GM06990 (cell line): ENCODE measurements at regions not wholly inside any gene's neighbourhood (a gene's known extent, or its start where the extent isn't known, plus 50 kb on each side); places are given as distances from the start of the nearest gene placed in this dataset.

Experiments
- DNase-seq: peaks from one replicate; pipeline ENCODE4 v3.0.0-alpha.2; 2011; ENCODE audit not compliant: insufficient read length; ENCODE audit errors: extremely low read depth
- H3K27me3 ChIP-seq: replicated peaks from 2 replicates; pipeline ENCODE4 v1.6.0; 2011; ENCODE audit warnings: low read length; ENCODE audit not compliant: control insufficient read depth, insufficient read depth
- H3K36me3 ChIP-seq: 2 replicates; pipeline ENCODE4 v1.5.1; 2011; ENCODE audit warnings: low read length; ENCODE audit not compliant: control insufficient read depth, insufficient read depth
- H3K4me3 ChIP-seq: replicated peaks from 2 replicates; pipeline ENCODE4 v1.5.1; 2011; ENCODE audit warnings: low read depth, mild to moderate bottlenecking, control low read depth, low read length
- TF ChIP-seq, protein P1 (sequence below): IDR thresholded peaks from 2 replicates; pipeline ENCODE4 v1.5.1; 2011; ENCODE audit warnings: low read length, control low read depth, mild to moderate bottlenecking, inconsistent platforms; ENCODE audit not compliant: insufficient read depth, poor library complexity, severe bottlenecking

DNA sequence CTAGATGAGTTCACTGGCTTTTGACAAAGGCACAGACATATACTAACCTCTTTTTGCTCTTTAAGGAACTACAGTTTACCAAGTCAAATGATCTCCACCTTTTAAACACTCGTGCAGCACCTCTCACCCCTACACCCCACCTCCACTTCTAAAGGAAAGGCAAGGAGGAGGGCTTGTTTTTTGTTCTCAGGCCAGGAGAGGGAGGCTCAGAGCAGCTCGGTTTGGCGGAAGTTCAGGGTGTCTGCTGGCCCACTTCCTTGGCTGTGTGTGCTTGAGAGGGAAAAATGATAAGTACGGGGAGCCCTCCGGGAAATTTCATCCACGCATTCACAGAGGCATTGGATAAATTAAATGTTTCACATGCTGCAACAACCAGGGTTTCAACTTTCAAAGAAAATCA, 667.9 kb downstream of the BCL11A start:
- no peaks in the 10 kb centered on the region for H3K36me3 ChIP-seq
- TF ChIP-seq, protein P1, sequence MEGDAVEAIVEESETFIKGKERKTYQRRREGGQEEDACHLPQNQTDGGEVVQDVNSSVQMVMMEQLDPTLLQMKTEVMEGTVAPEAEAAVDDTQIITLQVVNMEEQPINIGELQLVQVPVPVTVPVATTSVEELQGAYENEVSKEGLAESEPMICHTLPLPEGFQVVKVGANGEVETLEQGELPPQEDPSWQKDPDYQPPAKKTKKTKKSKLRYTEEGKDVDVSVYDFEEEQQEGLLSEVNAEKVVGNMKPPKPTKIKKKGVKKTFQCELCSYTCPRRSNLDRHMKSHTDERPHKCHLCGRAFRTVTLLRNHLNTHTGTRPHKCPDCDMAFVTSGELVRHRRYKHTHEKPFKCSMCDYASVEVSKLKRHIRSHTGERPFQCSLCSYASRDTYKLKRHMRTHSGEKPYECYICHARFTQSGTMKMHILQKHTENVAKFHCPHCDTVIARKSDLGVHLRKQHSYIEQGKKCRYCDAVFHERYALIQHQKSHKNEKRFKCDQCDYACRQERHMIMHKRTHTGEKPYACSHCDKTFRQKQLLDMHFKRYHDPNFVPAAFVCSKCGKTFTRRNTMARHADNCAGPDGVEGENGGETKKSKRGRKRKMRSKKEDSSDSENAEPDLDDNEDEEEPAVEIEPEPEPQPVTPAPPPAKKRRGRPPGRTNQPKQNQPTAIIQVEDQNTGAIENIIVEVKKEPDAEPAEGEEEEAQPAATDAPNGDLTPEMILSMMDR = no peak
- no peaks in the 10 kb centered on the region for H3K27me3 ChIP-seq
- no peak overlapping the region for H3K4me3 ChIP-seq
- no peak for DNase-seq

DNA sequence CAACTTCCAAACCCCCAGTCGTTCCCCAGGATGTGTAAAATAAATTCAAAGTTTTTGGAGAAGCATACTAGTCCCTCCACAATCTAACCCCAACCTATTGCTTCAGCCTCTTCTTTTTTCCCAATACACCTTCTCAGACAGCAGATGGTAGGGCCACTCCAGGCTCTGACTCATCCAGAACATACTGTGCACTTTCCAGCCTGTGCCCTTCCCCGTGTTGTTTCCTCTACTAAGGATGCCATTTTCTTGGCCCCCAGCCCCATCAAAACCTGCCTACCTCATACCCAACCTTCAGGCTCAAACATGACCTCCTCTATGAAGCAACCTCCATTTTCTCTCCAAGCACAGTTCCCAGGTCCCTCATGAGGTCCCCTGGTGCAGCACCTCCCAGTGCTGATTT, 669.3 kb downstream of the BCL11A start:
- no peaks in the 10 kb centered on the region for H3K36me3 ChIP-seq
- no peaks in the 10 kb centered on the region for H3K27me3 ChIP-seq
- no peak overlapping the region for H3K4me3 ChIP-seq
- TF ChIP-seq, protein P1 = no peak
- no peak for DNase-seq

DNA sequence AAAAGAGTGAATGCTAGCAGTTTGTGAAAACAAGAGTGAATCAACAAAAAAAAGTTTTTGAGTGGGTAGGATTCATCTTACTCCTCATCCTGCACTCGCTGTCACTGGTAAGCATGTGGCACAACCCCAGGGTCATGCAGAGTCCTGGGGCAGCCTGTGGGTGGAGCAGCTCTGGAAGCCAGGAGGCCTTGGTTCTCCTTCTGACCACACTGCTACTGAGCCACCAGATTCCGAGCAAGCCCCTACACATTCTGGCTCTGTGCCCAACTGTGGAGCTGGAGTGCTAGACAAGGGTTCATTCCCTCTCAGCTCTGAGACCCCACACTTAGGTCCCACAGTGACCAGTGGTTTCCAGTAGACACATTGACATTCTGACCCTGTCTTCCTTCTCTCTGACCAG, 670.6 kb downstream of the BCL11A start:
- Histone ChIP-seq H3K4me3 (no peak overlapping the region), H3K27me3 (no peaks in the 10 kb centered on the region), H3K36me3 (no peaks in the 10 kb centered on the region)
- TF ChIP-seq, protein P1 = no peak
- no peak for DNase-seq

DNA sequence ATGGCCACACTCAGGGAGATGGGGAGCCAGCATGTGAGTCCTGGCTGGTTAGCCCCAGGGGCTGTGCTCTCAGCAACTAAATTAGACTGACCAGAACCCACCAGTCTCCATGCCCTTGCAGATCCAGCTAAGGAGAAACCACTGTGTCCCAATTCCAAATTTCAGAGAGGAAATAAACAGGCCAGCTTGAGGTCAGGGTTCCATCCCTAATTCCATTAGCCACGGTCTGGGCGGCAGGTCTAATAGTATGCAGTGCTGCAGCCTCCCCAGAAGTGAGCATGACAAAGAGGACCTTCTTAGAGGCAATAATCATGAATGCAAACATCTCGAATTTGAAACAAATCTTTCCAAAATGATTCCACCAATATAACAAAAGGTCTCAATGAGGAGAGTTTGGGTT, 671.2 kb downstream of the BCL11A start:
- TF ChIP-seq, protein P1 = no peak
- no peak for DNase-seq
- Histone ChIP-seq H3K4me3 (no peak overlapping the region), H3K36me3 (no peaks in the 10 kb centered on the region), H3K27me3 (no peaks in the 10 kb centered on the region)

DNA sequence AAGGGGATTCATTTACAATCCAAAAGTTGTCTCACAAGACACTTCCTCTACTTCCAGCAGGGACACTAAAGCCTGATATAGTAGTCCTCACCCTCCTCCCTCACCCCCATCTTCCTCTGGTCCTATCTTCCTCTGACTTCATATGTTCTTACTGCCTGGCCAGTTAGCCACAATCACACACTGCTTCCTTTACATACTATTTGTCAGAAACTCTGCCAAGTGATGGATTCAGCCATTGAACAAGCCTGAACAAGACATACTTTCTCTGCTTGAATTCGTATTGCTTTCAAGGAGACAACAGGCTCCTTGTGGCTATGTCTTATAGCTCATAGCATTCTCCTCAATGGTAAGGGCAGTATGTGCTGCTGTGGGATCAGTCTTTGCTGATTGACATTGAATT, 672.2 kb downstream of the BCL11A start:
- TF ChIP-seq, protein P1 = no peak
- Histone ChIP-seq H3K27me3 (no peaks in the 10 kb centered on the region; the same call in 1 of the 2 replicates), H3K36me3 (no peaks in the 10 kb centered on the region), H3K4me3 (no peak overlapping the region)
- no peak for DNase-seq

DNA sequence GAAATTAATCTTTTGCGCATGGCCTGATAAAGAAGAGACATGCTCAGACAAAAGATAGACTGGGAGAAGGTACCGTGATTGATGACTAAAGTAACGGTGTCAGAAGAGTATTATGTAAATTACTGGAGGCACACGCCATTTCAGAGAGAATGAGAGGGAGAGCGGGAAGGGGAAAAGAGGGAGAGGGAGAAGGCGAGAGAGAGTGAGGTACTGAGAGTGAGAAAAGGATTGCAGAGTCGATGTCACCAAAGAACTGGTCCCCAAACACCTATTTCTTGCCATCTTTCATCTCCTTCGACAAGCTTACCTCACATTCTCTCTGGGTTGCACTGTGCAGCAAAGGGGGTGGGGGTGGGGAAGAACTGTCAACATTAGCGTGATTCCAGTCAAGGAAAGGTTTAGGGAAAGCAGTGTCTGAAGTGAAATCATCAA, 673.7 kb downstream of the BCL11A start:
- TF ChIP-seq, protein P1 = no peak
- no peaks in the 10 kb centered on the region for H3K36me3 ChIP-seq
- H3K4me3 ChIP-seq = no peak overlapping the region
- no peaks in the 10 kb centered on the region; the same call in 1 of the 2 replicates for H3K27me3 ChIP-seq
- no peak for DNase-seq
